ENCODE measurements at regions not wholly inside any gene's neighbourhood (a gene's known extent, or its start where the extent isn't known, plus 50 kb on each side); places are given as distances from the start of the nearest gene placed in this dataset.

DNA sequence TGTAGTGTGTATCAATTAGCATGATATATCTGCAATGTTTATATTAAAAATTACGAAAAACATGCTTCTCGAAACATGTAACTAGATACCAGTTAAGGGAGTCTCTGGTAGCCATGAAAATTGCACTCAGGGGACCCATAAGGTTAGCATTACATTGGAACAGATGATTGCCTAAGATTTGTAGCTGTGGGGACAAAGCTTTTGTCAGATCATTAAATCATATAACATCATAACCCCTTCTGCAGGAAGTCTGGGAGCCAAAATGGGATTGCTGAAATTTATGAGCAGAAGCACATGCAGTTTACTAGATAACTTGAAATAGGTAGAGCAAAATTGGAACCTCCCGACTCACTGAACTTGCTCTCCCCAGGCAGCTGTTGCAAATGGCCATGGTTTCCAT, 235.0 kb upstream of the IGFBP3 start:
- Histone ChIP-seq H3F3A (ENCODE audit: low read depth) (no peaks in the 10 kb centered on the region), H3K9me3 (ENCODE audit: insufficient read depth, low read depth, low read length) (no peaks in the 10 kb centered on the region), H2AFZ (ENCODE audit: low read length) (no peak overlapping the region), H3K79me2 (ENCODE audit: insufficient read depth, low read length) (no peaks in the 10 kb centered on the region), H3K27me3 (ENCODE audit: insufficient read depth, low read length, poor library complexity, severe bottlenecking) (no peaks in the 10 kb centered on the region), H3K36me3 (ENCODE audit: insufficient read depth, low read length) (no peaks in the 10 kb centered on the region), H3K4me1 (ENCODE audit: insufficient read depth, low read length, poor library complexity, severe bottlenecking) (no peaks in the 10 kb centered on the region), H3K4me2 (ENCODE audit: low read depth, low read length, poor library complexity, severe bottlenecking) (no peak overlapping the region), H3K9ac (ENCODE audit: low read depth, low read length, poor library complexity, severe bottlenecking) (no peak overlapping the region), H3K4me3 (ENCODE audit: low read length, poor library complexity, severe bottlenecking) (no peak overlapping the region), H3K9me2 (replicated peaks; ENCODE audit: low read depth, low read length) (no peaks in the 10 kb centered on the region), H4K20me1 (ENCODE audit: insufficient read depth, low read length, poor library complexity, severe bottlenecking) (no peaks in the 10 kb centered on the region)
- TF ChIP-seq, protein P1, sequence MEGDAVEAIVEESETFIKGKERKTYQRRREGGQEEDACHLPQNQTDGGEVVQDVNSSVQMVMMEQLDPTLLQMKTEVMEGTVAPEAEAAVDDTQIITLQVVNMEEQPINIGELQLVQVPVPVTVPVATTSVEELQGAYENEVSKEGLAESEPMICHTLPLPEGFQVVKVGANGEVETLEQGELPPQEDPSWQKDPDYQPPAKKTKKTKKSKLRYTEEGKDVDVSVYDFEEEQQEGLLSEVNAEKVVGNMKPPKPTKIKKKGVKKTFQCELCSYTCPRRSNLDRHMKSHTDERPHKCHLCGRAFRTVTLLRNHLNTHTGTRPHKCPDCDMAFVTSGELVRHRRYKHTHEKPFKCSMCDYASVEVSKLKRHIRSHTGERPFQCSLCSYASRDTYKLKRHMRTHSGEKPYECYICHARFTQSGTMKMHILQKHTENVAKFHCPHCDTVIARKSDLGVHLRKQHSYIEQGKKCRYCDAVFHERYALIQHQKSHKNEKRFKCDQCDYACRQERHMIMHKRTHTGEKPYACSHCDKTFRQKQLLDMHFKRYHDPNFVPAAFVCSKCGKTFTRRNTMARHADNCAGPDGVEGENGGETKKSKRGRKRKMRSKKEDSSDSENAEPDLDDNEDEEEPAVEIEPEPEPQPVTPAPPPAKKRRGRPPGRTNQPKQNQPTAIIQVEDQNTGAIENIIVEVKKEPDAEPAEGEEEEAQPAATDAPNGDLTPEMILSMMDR (conservative IDR thresholded peaks at IDR 0.05; ENCODE audit: low read length) = no peak
- TF ChIP-seq EZH2phosphoT487 (IDR thresholded peaks at IDR 0.05; ENCODE audit: borderline replicate concordance) = no peak

DNA sequence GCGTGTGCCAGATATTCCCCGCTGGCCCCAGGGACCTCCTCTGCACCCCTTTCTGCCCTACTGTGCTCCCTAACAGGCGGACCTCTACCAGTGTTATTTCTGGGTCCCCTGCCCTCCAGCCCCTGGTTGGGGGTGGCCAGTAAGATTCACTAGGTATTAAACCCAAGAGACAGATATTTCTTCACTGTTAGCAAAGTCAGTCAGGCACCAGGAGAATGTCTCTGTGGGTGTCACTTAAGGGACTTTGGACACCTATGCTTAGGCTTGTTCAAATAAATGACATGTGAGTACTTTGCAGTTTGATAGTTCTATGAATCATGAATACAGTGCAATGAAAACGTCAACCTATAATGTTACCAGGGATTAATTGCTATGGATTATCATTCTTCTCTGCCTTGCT, 234.3 kb upstream of the IGFBP3 start:
- Histone ChIP-seq H3K4me2 (ENCODE audit: low read depth, low read length, poor library complexity, severe bottlenecking) (no peak overlapping the region), H3K36me3 (ENCODE audit: insufficient read depth, low read length) (no peaks in the 10 kb centered on the region), H3K79me2 (ENCODE audit: insufficient read depth, low read length) (no peaks in the 10 kb centered on the region), H3F3A (ENCODE audit: low read depth) (no peaks in the 10 kb centered on the region), H3K9me2 (replicated peaks; ENCODE audit: low read depth, low read length) (no peaks in the 10 kb centered on the region), H3K9me3 (ENCODE audit: insufficient read depth, low read depth, low read length) (no peaks in the 10 kb centered on the region), H3K27me3 (ENCODE audit: insufficient read depth, low read length, poor library complexity, severe bottlenecking) (no peaks in the 10 kb centered on the region), H3K4me1 (ENCODE audit: insufficient read depth, low read length, poor library complexity, severe bottlenecking) (no peaks in the 10 kb centered on the region), H2AFZ (ENCODE audit: low read length) (no peak overlapping the region), H4K20me1 (ENCODE audit: insufficient read depth, low read length, poor library complexity, severe bottlenecking) (no peaks in the 10 kb centered on the region), H3K4me3 (ENCODE audit: low read length, poor library complexity, severe bottlenecking) (no peak overlapping the region), H3K9ac (ENCODE audit: low read depth, low read length, poor library complexity, severe bottlenecking) (no peak overlapping the region)
- TF ChIP-seq, protein P1 (conservative IDR thresholded peaks at IDR 0.05; ENCODE audit: low read length) = no peak
- no peak for TF ChIP-seq EZH2phosphoT487 (IDR thresholded peaks at IDR 0.05; ENCODE audit: borderline replicate concordance)

DNA sequence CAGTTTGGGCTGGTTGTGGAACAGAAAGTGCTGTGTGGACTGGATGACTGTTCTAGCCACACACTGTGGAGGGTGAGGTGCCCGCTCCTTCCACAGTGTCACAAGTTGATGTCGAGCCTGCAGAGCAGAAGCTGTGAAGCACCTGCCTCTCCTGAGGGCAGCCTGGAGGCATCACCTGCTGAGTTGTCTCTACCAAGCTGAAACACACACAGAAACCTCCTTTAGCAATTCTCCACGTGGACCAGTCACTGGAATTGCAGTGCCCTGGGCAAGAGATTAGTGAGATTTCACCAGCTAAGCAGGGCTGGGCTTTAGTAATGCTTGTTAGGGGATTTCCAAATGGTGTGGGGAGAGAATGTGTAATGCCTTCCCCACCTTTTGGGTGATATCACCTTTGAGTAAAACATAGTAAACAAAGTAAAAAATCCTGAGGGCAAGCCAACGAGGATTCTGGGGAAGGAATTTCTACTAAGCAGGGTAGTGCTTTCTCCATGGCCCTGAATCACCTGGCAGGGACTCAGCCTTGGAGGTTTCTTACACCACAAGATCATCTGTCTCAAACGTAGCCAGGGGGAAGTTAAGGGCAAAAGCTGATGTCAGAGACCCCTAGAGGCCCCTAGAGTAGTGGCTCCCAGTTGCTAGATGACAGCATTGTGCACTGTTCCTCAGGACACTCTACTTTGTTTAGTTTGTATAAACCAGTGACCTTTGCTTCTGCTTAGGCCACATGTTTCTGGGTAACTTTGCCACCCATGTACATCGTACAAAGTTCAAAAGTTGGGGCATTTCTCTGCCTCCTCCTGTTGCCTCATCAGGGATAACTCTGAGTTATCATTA, 233.1 kb upstream of the IGFBP3 start:
- Histone ChIP-seq H3K9me3 (ENCODE audit: insufficient read depth, low read depth, low read length) (no peaks in the 10 kb centered on the region), H3K4me1 (ENCODE audit: insufficient read depth, low read length, poor library complexity, severe bottlenecking) (no peaks in the 10 kb centered on the region), H2AFZ (ENCODE audit: low read length) (no peak overlapping the region), H4K20me1 (ENCODE audit: insufficient read depth, low read length, poor library complexity, severe bottlenecking) (no peaks in the 10 kb centered on the region), H3K9me2 (replicated peaks; ENCODE audit: low read depth, low read length) (no peaks in the 10 kb centered on the region), H3K79me2 (ENCODE audit: insufficient read depth, low read length) (no peaks in the 10 kb centered on the region), H3K36me3 (ENCODE audit: insufficient read depth, low read length) (no peaks in the 10 kb centered on the region), H3K27me3 (ENCODE audit: insufficient read depth, low read length, poor library complexity, severe bottlenecking) (no peaks in the 10 kb centered on the region), H3F3A (ENCODE audit: low read depth) (no peaks in the 10 kb centered on the region), H3K4me3 (ENCODE audit: low read length, poor library complexity, severe bottlenecking) (no peak overlapping the region), H3K9ac (ENCODE audit: low read depth, low read length, poor library complexity, severe bottlenecking) (no peak overlapping the region), H3K4me2 (ENCODE audit: low read depth, low read length, poor library complexity, severe bottlenecking) (no peak overlapping the region)
- TF ChIP-seq, protein P1 (conservative IDR thresholded peaks at IDR 0.05; ENCODE audit: low read length) = no peak
- no peak for TF ChIP-seq EZH2phosphoT487 (IDR thresholded peaks at IDR 0.05; ENCODE audit: borderline replicate concordance)
